Spleen (tissue), 7 donors: ENCODE measurements at regions not wholly inside any gene's neighbourhood (a gene's known extent, or its start where the extent isn't known, plus 50 kb on each side); places are given as distances from the start of the nearest gene placed in this dataset.

Experiments used
- POLR2A ChIP-seq, 3 donors: fragments of 450-650 bp; IDR thresholded peaks; one replicate each; pipeline ENCODE4 v1.5.1; 2017; ENCODE audit warnings: antibody characterized with exemption in 3 of 3, mild to moderate bottlenecking in 1 of 3
- POLR2AphosphoS5 ChIP-seq, 3 donors: sonication (generic); formaldehyde crosslinking; IDR thresholded peaks; one replicate each; pipeline ENCODE4 v1.5.1; 2017; ENCODE audit warnings: antibody characterized with exemption in 3 of 3
- TF ChIP-seq, protein P1 (sequence below), 11 experiments: fragments of 200-600 bp in 7 of 11; fragments of 450-650 bp in 4 of 11; sonication (generic) in 4 of 11; IDR thresholded peaks in 8 of 11; conservative IDR thresholded peaks in 3 of 11; 1 replicate in 7 of 11; 2 replicates in 4 of 11; pipeline versions ENCODE4 v1.4.0 to v1.8.0; 2016 to 2021; ENCODE audit warnings: antibody characterized with exemption in 11 of 11, inconsistent platforms in 4 of 11, mild to moderate bottlenecking in 1 of 11
- donor health status: DM: no; HTN: no; CAD: no; lungs with moderate emphysema.
- donor health status: DM: no; HTN: no; CAD: no.
- donor health status: DM: no; HTN: no; CAD: no.

DNA sequence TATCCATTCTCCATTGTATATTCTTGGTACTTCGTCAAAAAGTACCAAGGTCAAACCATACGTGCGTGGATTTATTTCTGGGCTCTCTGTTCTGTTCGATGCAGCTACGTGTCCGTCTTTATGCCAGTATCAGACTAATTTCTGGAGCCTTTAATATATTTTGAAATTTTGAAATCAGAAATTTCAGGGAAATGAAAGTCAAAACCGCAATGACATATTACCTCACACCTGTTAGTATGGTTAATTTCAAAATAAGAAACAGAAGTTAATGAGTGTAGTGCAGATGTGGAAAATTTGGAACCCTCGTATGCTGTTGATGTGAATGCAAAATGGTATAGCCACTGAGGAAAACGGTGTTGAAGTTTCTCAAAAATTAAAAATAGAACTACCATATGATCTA is 156.1 kb upstream of the TRIB2 start:
- TF ChIP-seq, protein P1, sequence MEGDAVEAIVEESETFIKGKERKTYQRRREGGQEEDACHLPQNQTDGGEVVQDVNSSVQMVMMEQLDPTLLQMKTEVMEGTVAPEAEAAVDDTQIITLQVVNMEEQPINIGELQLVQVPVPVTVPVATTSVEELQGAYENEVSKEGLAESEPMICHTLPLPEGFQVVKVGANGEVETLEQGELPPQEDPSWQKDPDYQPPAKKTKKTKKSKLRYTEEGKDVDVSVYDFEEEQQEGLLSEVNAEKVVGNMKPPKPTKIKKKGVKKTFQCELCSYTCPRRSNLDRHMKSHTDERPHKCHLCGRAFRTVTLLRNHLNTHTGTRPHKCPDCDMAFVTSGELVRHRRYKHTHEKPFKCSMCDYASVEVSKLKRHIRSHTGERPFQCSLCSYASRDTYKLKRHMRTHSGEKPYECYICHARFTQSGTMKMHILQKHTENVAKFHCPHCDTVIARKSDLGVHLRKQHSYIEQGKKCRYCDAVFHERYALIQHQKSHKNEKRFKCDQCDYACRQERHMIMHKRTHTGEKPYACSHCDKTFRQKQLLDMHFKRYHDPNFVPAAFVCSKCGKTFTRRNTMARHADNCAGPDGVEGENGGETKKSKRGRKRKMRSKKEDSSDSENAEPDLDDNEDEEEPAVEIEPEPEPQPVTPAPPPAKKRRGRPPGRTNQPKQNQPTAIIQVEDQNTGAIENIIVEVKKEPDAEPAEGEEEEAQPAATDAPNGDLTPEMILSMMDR (IDR thresholded peaks at IDR 0.05 in 8 of 11, conservative IDR thresholded peaks at IDR 0.05 in 3 of 11) = no peak
- TF ChIP-seq POLR2AphosphoS5 (IDR thresholded peaks at IDR 0.05) (no peak), POLR2A (IDR thresholded peaks at IDR 0.05) (no peak)
